ENCODE measurements at regions not wholly inside any gene's neighbourhood (a gene's known extent, or its start where the extent isn't known, plus 50 kb on each side); places are given as distances from the start of the nearest gene placed in this dataset.

GRCh38 chr19:29288256-29288655 is 75.3 kb upstream of the UQCRFS1 start:
- Histone ChIP-seq H3K9me3 (ENCODE audit: control insufficient read depth, insufficient read depth, low read depth, low read length) (no peaks in the 10 kb centered on the region), H3K4me1 (ENCODE audit: control insufficient read depth, insufficient read depth, low read length) (no peaks in the 10 kb centered on the region), H3K27ac (ENCODE audit: low read length) (no peak overlapping the region), H3K4me3 (ENCODE audit: low read depth in 2 of 2, low read length in 2 of 2) (no peak overlapping the region), H3K36me3 (ENCODE audit: control insufficient read depth, insufficient read depth, low read length) (no peaks in the 10 kb centered on the region), H3K27me3 (ENCODE audit: control insufficient read depth, insufficient read depth, low read length) (peaks cover 16% of the 10 kb centered on the region)
- ChIA-PET CTCF (no interaction called here), POLR2A (no interaction called here)
- no TSS peak for BruUV-seq (replicated peaks)
- in situ Hi-C loops (cut with HindIII; ENCODE audit: low pct_unique_long_range_greater_than_20kb, low sequenced_read_pairs) = no loop called here
- no peak for TF ChIP-seq TCF7L2 (IDR thresholded peaks at IDR 0.05; ENCODE audit: low read depth, low read length)
- TF ChIP-seq, protein P1, sequence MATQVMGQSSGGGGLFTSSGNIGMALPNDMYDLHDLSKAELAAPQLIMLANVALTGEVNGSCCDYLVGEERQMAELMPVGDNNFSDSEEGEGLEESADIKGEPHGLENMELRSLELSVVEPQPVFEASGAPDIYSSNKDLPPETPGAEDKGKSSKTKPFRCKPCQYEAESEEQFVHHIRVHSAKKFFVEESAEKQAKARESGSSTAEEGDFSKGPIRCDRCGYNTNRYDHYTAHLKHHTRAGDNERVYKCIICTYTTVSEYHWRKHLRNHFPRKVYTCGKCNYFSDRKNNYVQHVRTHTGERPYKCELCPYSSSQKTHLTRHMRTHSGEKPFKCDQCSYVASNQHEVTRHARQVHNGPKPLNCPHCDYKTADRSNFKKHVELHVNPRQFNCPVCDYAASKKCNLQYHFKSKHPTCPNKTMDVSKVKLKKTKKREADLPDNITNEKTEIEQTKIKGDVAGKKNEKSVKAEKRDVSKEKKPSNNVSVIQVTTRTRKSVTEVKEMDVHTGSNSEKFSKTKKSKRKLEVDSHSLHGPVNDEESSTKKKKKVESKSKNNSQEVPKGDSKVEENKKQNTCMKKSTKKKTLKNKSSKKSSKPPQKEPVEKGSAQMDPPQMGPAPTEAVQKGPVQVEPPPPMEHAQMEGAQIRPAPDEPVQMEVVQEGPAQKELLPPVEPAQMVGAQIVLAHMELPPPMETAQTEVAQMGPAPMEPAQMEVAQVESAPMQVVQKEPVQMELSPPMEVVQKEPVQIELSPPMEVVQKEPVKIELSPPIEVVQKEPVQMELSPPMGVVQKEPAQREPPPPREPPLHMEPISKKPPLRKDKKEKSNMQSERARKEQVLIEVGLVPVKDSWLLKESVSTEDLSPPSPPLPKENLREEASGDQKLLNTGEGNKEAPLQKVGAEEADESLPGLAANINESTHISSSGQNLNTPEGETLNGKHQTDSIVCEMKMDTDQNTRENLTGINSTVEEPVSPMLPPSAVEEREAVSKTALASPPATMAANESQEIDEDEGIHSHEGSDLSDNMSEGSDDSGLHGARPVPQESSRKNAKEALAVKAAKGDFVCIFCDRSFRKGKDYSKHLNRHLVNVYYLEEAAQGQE (IDR thresholded peaks at IDR 0.05; ENCODE audit: insufficient read depth in 1 of 2, low read depth in 2 of 2, low read length in 1 of 2) = no peak
- no peak for TF ChIP-seq POLR2AphosphoS5 (IDR thresholded peaks at IDR 0.05; ENCODE audit: low read depth, low read length)
- intact Hi-C loops (cut with micrococcal nuclease; ENCODE audit: unreplicated experiment) = no loop called here
- ATAC-seq (no peak), DNase-seq (ENCODE audit: low read depth, low spot score) (no peak)

GRCh38 chr19:29289020-29289419 is 76.1 kb upstream of the UQCRFS1 start:
- intact Hi-C loops (cut with micrococcal nuclease; ENCODE audit: unreplicated experiment) (no loop called here), in situ Hi-C loops (cut with HindIII; ENCODE audit: low pct_unique_long_range_greater_than_20kb, low sequenced_read_pairs) (no loop called here)
- Histone ChIP-seq H3K27me3 (ENCODE audit: control insufficient read depth, insufficient read depth, low read length) (peaks cover 16% of the 10 kb centered on the region), H3K4me1 (ENCODE audit: control insufficient read depth, insufficient read depth, low read length) (no peaks in the 10 kb centered on the region), H3K27ac (ENCODE audit: low read length) (no peak overlapping the region), H3K36me3 (ENCODE audit: control insufficient read depth, insufficient read depth, low read length) (no peaks in the 10 kb centered on the region), H3K9me3 (ENCODE audit: control insufficient read depth, insufficient read depth, low read depth, low read length) (no peaks in the 10 kb centered on the region), H3K4me3 (ENCODE audit: low read depth in 2 of 2, low read length in 2 of 2) (no peak overlapping the region)
- DNase-seq (ENCODE audit: low read depth, low spot score) (no peak), ATAC-seq (no peak)
- TF ChIP-seq, protein P2, sequence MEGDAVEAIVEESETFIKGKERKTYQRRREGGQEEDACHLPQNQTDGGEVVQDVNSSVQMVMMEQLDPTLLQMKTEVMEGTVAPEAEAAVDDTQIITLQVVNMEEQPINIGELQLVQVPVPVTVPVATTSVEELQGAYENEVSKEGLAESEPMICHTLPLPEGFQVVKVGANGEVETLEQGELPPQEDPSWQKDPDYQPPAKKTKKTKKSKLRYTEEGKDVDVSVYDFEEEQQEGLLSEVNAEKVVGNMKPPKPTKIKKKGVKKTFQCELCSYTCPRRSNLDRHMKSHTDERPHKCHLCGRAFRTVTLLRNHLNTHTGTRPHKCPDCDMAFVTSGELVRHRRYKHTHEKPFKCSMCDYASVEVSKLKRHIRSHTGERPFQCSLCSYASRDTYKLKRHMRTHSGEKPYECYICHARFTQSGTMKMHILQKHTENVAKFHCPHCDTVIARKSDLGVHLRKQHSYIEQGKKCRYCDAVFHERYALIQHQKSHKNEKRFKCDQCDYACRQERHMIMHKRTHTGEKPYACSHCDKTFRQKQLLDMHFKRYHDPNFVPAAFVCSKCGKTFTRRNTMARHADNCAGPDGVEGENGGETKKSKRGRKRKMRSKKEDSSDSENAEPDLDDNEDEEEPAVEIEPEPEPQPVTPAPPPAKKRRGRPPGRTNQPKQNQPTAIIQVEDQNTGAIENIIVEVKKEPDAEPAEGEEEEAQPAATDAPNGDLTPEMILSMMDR (IDR thresholded peaks at IDR 0.05) = no peak
- TF ChIP-seq TCF7L2 (IDR thresholded peaks at IDR 0.05; ENCODE audit: low read depth, low read length) (no peak), POLR2AphosphoS5 (IDR thresholded peaks at IDR 0.05; ENCODE audit: low read depth, low read length) (no peak), SIN3A (IDR thresholded peaks at IDR 0.05; ENCODE audit: borderline replicate concordance, insufficient read depth, low read depth, low read length) (no peak)
- TF ChIP-seq, protein P1 (IDR thresholded peaks at IDR 0.05; ENCODE audit: insufficient read depth in 1 of 2, low read depth in 2 of 2, low read length in 1 of 2) = no peak
- no TSS peak for BruUV-seq (replicated peaks)
- CTCF ChIA-PET = no interaction called here
- POLR2A ChIA-PET = no interaction called here
